ENCODE measurements at regions not wholly inside any gene's neighbourhood (a gene's known extent, or its start where the extent isn't known, plus 50 kb on each side); places are given as distances from the start of the nearest gene placed in this dataset.

DNA sequence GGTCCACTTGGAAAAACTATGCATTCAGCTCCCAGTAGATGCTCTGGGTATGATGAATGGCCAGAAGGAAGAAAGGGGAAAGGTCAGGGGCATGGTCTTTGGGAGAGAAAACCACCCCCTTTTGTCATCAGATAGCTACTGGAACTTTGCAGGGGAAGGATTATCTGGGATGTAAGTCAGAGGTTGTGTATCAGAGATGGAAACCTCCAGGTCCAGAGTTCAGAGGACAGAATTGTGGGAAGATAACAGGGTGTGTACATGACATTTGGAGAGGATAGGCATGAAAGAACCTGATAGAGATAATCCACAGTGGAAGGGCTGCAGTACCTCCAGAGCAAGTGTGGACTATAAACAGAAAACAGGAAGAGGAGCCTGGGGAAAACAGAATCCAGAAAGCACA is 262.7 kb downstream of the SPRY1 start:
- CTCF ChIA-PET = interaction anchor here (0.8 kb wide), 1 partner anchor 94 kb away, joined by 3 read pairs; no protein-coding TSS in a partner anchor
- TF ChIP-seq, protein P1, sequence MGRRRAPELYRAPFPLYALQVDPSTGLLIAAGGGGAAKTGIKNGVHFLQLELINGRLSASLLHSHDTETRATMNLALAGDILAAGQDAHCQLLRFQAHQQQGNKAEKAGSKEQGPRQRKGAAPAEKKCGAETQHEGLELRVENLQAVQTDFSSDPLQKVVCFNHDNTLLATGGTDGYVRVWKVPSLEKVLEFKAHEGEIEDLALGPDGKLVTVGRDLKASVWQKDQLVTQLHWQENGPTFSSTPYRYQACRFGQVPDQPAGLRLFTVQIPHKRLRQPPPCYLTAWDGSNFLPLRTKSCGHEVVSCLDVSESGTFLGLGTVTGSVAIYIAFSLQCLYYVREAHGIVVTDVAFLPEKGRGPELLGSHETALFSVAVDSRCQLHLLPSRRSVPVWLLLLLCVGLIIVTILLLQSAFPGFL (CRISPR knock-in tag; IDR thresholded peaks at IDR 0.05; ENCODE audit: borderline replicate concordance) = no peak
- no peak for TF ChIP-seq EMX1 (CRISPR knock-in tag; IDR thresholded peaks at IDR 0.05)
- no peak for TF ChIP-seq TCF7 (CRISPR knock-in tag; IDR thresholded peaks at IDR 0.05; ENCODE audit: low read depth)
- TF ChIP-seq, protein P2, sequence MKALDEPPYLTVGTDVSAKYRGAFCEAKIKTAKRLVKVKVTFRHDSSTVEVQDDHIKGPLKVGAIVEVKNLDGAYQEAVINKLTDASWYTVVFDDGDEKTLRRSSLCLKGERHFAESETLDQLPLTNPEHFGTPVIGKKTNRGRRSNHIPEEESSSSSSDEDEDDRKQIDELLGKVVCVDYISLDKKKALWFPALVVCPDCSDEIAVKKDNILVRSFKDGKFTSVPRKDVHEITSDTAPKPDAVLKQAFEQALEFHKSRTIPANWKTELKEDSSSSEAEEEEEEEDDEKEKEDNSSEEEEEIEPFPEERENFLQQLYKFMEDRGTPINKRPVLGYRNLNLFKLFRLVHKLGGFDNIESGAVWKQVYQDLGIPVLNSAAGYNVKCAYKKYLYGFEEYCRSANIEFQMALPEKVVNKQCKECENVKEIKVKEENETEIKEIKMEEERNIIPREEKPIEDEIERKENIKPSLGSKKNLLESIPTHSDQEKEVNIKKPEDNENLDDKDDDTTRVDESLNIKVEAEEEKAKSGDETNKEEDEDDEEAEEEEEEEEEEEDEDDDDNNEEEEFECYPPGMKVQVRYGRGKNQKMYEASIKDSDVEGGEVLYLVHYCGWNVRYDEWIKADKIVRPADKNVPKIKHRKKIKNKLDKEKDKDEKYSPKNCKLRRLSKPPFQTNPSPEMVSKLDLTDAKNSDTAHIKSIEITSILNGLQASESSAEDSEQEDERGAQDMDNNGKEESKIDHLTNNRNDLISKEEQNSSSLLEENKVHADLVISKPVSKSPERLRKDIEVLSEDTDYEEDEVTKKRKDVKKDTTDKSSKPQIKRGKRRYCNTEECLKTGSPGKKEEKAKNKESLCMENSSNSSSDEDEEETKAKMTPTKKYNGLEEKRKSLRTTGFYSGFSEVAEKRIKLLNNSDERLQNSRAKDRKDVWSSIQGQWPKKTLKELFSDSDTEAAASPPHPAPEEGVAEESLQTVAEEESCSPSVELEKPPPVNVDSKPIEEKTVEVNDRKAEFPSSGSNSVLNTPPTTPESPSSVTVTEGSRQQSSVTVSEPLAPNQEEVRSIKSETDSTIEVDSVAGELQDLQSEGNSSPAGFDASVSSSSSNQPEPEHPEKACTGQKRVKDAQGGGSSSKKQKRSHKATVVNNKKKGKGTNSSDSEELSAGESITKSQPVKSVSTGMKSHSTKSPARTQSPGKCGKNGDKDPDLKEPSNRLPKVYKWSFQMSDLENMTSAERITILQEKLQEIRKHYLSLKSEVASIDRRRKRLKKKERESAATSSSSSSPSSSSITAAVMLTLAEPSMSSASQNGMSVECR (CRISPR knock-in tag; IDR thresholded peaks at IDR 0.05; ENCODE audit: borderline replicate concordance) = no peak
- TF ChIP-seq, protein P3, sequence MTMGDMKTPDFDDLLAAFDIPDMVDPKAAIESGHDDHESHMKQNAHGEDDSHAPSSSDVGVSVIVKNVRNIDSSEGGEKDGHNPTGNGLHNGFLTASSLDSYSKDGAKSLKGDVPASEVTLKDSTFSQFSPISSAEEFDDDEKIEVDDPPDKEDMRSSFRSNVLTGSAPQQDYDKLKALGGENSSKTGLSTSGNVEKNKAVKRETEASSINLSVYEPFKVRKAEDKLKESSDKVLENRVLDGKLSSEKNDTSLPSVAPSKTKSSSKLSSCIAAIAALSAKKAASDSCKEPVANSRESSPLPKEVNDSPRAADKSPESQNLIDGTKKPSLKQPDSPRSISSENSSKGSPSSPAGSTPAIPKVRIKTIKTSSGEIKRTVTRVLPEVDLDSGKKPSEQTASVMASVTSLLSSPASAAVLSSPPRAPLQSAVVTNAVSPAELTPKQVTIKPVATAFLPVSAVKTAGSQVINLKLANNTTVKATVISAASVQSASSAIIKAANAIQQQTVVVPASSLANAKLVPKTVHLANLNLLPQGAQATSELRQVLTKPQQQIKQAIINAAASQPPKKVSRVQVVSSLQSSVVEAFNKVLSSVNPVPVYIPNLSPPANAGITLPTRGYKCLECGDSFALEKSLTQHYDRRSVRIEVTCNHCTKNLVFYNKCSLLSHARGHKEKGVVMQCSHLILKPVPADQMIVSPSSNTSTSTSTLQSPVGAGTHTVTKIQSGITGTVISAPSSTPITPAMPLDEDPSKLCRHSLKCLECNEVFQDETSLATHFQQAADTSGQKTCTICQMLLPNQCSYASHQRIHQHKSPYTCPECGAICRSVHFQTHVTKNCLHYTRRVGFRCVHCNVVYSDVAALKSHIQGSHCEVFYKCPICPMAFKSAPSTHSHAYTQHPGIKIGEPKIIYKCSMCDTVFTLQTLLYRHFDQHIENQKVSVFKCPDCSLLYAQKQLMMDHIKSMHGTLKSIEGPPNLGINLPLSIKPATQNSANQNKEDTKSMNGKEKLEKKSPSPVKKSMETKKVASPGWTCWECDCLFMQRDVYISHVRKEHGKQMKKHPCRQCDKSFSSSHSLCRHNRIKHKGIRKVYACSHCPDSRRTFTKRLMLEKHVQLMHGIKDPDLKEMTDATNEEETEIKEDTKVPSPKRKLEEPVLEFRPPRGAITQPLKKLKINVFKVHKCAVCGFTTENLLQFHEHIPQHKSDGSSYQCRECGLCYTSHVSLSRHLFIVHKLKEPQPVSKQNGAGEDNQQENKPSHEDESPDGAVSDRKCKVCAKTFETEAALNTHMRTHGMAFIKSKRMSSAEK (CRISPR knock-in tag; IDR thresholded peaks at IDR 0.05; ENCODE audit: borderline replicate concordance) = no peak
- TF ChIP-seq GTF2I (CRISPR knock-in tag; conservative IDR thresholded peaks at IDR 0.05) = no peak
- TF ChIP-seq, protein P4, sequence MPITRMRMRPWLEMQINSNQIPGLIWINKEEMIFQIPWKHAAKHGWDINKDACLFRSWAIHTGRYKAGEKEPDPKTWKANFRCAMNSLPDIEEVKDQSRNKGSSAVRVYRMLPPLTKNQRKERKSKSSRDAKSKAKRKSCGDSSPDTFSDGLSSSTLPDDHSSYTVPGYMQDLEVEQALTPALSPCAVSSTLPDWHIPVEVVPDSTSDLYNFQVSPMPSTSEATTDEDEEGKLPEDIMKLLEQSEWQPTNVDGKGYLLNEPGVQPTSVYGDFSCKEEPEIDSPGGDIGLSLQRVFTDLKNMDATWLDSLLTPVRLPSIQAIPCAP (CRISPR knock-in tag; IDR thresholded peaks at IDR 0.05) = no peak
- TF ChIP-seq, protein P5, sequence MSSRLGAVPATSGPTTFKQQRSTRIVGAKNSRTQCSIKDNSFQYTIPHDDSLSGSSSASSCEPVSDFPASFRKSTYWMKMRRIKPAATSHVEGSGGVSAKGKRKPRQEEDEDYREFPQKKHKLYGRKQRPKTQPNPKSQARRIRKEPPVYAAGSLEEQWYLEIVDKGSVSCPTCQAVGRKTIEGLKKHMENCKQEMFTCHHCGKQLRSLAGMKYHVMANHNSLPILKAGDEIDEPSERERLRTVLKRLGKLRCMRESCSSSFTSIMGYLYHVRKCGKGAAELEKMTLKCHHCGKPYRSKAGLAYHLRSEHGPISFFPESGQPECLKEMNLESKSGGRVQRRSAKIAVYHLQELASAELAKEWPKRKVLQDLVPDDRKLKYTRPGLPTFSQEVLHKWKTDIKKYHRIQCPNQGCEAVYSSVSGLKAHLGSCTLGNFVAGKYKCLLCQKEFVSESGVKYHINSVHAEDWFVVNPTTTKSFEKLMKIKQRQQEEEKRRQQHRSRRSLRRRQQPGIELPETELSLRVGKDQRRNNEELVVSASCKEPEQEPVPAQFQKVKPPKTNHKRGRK (CRISPR knock-in tag; IDR thresholded peaks at IDR 0.05; ENCODE audit: borderline replicate concordance) = no peak
- no peak for TF ChIP-seq NR2C2 (CRISPR knock-in tag; IDR thresholded peaks at IDR 0.05)
- no peak for TF ChIP-seq FOXJ3 (CRISPR knock-in tag; IDR thresholded peaks at IDR 0.05; ENCODE audit: borderline replicate concordance)
- TF ChIP-seq, protein P6, sequence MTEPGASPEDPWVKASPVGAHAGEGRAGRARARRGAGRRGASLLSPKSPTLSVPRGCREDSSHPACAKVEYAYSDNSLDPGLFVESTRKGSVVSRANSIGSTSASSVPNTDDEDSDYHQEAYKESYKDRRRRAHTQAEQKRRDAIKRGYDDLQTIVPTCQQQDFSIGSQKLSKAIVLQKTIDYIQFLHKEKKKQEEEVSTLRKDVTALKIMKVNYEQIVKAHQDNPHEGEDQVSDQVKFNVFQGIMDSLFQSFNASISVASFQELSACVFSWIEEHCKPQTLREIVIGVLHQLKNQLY (CRISPR knock-in tag; IDR thresholded peaks at IDR 0.05) = no peak
- no peak for TF ChIP-seq OVOL2 (CRISPR knock-in tag; IDR thresholded peaks at IDR 0.05; ENCODE audit: borderline replicate concordance)
- H3K9me3 Mint-ChIP-seq = peaks cover 36% of the 10 kb centered on the region
- DNase-seq (ENCODE audit: low spot score) (no peak), ATAC-seq (no peak)
- H3K27ac Mint-ChIP-seq = no peak overlapping the region
- H3K4me3 Mint-ChIP-seq = no peak overlapping the region
- H3K4me1 Mint-ChIP-seq = peaks cover 10% of the 10 kb centered on the region
- POLR2A ChIA-PET = no interaction called here
- H3K27me3 Mint-ChIP-seq (ENCODE audit: low read depth) = peaks cover 4% of the 10 kb centered on the region
- H3K36me3 Mint-ChIP-seq = peaks cover 36% of the 10 kb centered on the region

Measured in WTC11 (cell line).